Ovary (tissue), 7 donors: ENCODE measurements at regions not wholly inside any gene's neighbourhood (a gene's known extent, or its start where the extent isn't known, plus 50 kb on each side); places are given as distances from the start of the nearest gene placed in this dataset.

Source experiments
- DNase-seq, 5 donors: peaks; one replicate each; pipeline ENCODE4 v3.0.0-alpha.2; 2019 to 2020
- H3K27ac ChIP-seq, 2 donors: fragments of 200-600 bp; one replicate each; pipeline versions ENCODE4 v1.5.1 to v1.8.0; 2019 to 2022
- H3K27me3 ChIP-seq: fragments of 200-600 bp; one replicate; pipeline ENCODE4 v1.8.0; 2022
- H3K36me3 ChIP-seq: fragments of 200-600 bp; sonication (generic); one replicate; pipeline ENCODE4 v1.5.1; 2019
- H3K4me1 ChIP-seq: one replicate; pipeline ENCODE4 v1.8.1; 2013; ENCODE audit warnings: mild to moderate bottlenecking, moderate library complexity; ENCODE audit not compliant: insufficient read depth
- H3K4me3 ChIP-seq: fragments of 200-600 bp; sonication (generic); one replicate; pipeline ENCODE4 v1.5.1; 2017
- H3K9me3 ChIP-seq, 2 donors: fragments of 200-600 bp in 1 of 2; sonication (generic) in 1 of 2; one replicate each; pipeline versions ENCODE4 v1.5.1 to v1.8.1; 2013 to 2019; ENCODE audit warnings: mild to moderate bottlenecking in 1 of 2, moderate library complexity in 1 of 2
- CTCF ChIP-seq, 3 donors: fragments of 450-650 bp in 2 of 3; fragments of 200-600 bp in 1 of 3; IDR thresholded peaks; one replicate each; pipeline versions ENCODE4 v1.5.1 to v1.8.0; 2016 to 2022; ENCODE audit warnings: antibody characterized with exemption in 3 of 3, mild to moderate bottlenecking in 1 of 3
- EP300 ChIP-seq: sonication (generic); formaldehyde crosslinking; IDR thresholded peaks from one replicate; pipeline ENCODE4 v1.6.1; 2017; ENCODE audit warnings: antibody characterized with exemption
- POLR2A ChIP-seq: fragments of 450-650 bp; IDR thresholded peaks from one replicate; pipeline ENCODE4 v1.6.1; 2017; ENCODE audit warnings: antibody characterized with exemption, mild to moderate bottlenecking, moderate library complexity
- WGBS, 3 donors: extraction: QIAGEN DNeasy Blood & Tissue Kit in 1 of 3; methylation state at CpG; one replicate each; pipeline versions ENCODE4 v1.1.5 to v1.1.7; 2013 to 2017; 5-methylcytosine and 5-hydroxymethylcytosine counted together
- intact Hi-C, 4 donors: fragments of 100-400 bp; cut with DNase I; formaldehyde crosslinking; loops; one replicate each; pipeline versions ENCODE4 v1.11.0 to v1.15.1; 2022 to 2023
- donor health status: DM: no; HTN: no; CAD: no; lungs with moderate emphysema.
- donor health status: DM: no; HTN: no; CAD: no.
- donor health status: Bipolar disorder and iron deficiency.
- donor health status: DM: no; HTN: no; CAD: no.
- donor health status: DM: yes; HTN: yes; CAD: no.

- intact Hi-C loops = no loop called here
These were observed 290.5 kb downstream of the KBTBD8 start for GRCh38 chr3:67288466-67289106.

GRCh38 chr3:67289626-67290025, 291.5 kb downstream of the KBTBD8 start:
- no peaks in the 10 kb centered on the region for H3K27me3 ChIP-seq
- 73 to 82% (median 77%) methylated on average over 1 of the region's 1 CpG for WGBS, 3 donors
- DNase-seq = no peak
- H3K4me1 ChIP-seq = no peaks in the 10 kb centered on the region
- TF ChIP-seq POLR2A = no peak
- TF ChIP-seq CTCF (IDR thresholded peaks at IDR 0.05) = no peak
- no peak for TF ChIP-seq EP300
- H3K9me3 ChIP-seq = no peaks in the 10 kb centered on the region
- no peak overlapping the region for H3K4me3 ChIP-seq
- intact Hi-C loops = no loop called here
- no peaks in the 10 kb centered on the region for H3K36me3 ChIP-seq
- no peak overlapping the region for H3K27ac ChIP-seq

More at GRCh38 chr3:67288466-67289106, 290.5 kb downstream of the KBTBD8 start:
- no peaks in the 10 kb centered on the region for H3K27me3 ChIP-seq
- no peak for TF ChIP-seq POLR2A
- TF ChIP-seq CTCF (IDR thresholded peaks at IDR 0.05) = no peak
- no peak for TF ChIP-seq EP300
- no peaks in the 10 kb centered on the region for H3K9me3 ChIP-seq
- no peaks in the 10 kb centered on the region for H3K4me1 ChIP-seq
- no peak overlapping the region for H3K4me3 ChIP-seq
- H3K36me3 ChIP-seq = no peaks in the 10 kb centered on the region
- H3K27ac ChIP-seq = no peak overlapping the region
- WGBS, 3 donors = 61 to 78% (median 72%) methylated on average over 1 of the region's 1 CpG
- no peak for DNase-seq

- H3K4me1 ChIP-seq = no peaks in the 10 kb centered on the region
- H3K4me3 ChIP-seq = no peak overlapping the region
- WGBS, 3 donors = 85 to 94% (median 89%) methylated on average over 4 of the region's 4 CpGs
- H3K27me3 ChIP-seq = no peaks in the 10 kb centered on the region
- intact Hi-C loops = no loop called here
- H3K27ac ChIP-seq = no peak overlapping the region
- H3K9me3 ChIP-seq = no peaks in the 10 kb centered on the region
- no peak for TF ChIP-seq CTCF (IDR thresholded peaks at IDR 0.05)
- TF ChIP-seq POLR2A = no peak
- no peak for TF ChIP-seq EP300
- DNase-seq = no peak
- H3K36me3 ChIP-seq = no peaks in the 10 kb centered on the region
These were observed 292.3 kb downstream of the KBTBD8 start for GRCh38 chr3:67290438-67290837.

- WGBS, 3 donors = 75 to 79% (median 77%) methylated on average over 11 of the region's 11 CpGs
- no peaks in the 10 kb centered on the region for H3K36me3 ChIP-seq
- no peaks in the 10 kb centered on the region for H3K4me1 ChIP-seq
- H3K9me3 ChIP-seq = no peaks in the 10 kb centered on the region
- TF ChIP-seq CTCF (IDR thresholded peaks at IDR 0.05) = no peak
- no peak for TF ChIP-seq EP300
- no peak for TF ChIP-seq POLR2A
- intact Hi-C loops = no loop called here
- H3K27me3 ChIP-seq = no peaks in the 10 kb centered on the region
- DNase-seq = no peak
- H3K4me3 ChIP-seq = no peak overlapping the region
- H3K27ac ChIP-seq = no peak overlapping the region
These were observed 293.5 kb downstream of the KBTBD8 start for GRCh38 chr3:67291287-67292252.
